GM21360 (cell line): ENCODE measurements at regions not wholly inside any gene's neighbourhood (a gene's known extent, or its start where the extent isn't known, plus 50 kb on each side); places are given as distances from the start of the nearest gene placed in this dataset.

Experiments used
- ATAC-seq: cut with Tn5 transposase; IDR thresholded peaks from one replicate; pipeline ENCODE4 v1.9.1; 2021; ENCODE audit warnings: mild to moderate bottlenecking, moderate library complexity; ENCODE audit not compliant: unreplicated experiment

GRCh38 chr13:111448504-111448903, 128.1 kb downstream of the TEX29 start:
- ATAC-seq = no peak

GRCh38 chr13:111449041-111449440, 128.6 kb downstream of the TEX29 start:
- no peak for ATAC-seq

- ATAC-seq = no peak
Measured at GRCh38 chr13:111451402-111451801, 131.0 kb downstream of the TEX29 start.

- ATAC-seq = no peak
Measured at GRCh38 chr13:111456452-111457230, 136.2 kb downstream of the TEX29 start.

- no peak for ATAC-seq
Measured at GRCh38 chr13:111458001-111458531, 137.6 kb downstream of the TEX29 start.

- no peak for ATAC-seq
Measured at GRCh38 chr13:111458739-111459138, 138.3 kb downstream of the TEX29 start.

- ATAC-seq = no peak
Measured at GRCh38 chr13:111459803-111460547, 139.5 kb downstream of the TEX29 start.

- ATAC-seq = no peak
Measured at GRCh38 chr13:111460548-111461444, 140.4 kb downstream of the TEX29 start.

- no peak for ATAC-seq
Measured at GRCh38 chr13:111461445-111462149, 141.2 kb downstream of the TEX29 start.

- ATAC-seq = no peak
Measured at GRCh38 chr13:111462221-111462764, 141.9 kb downstream of the TEX29 start.

GRCh38 chr13:111462944-111463343, 142.5 kb downstream of the TEX29 start:
- no peak for ATAC-seq

- no peak for ATAC-seq
Measured at GRCh38 chr13:111467111-111467890, 146.9 kb downstream of the TEX29 start.

GRCh38 chr13:111468037-111468959, 147.9 kb downstream of the TEX29 start:
- ATAC-seq = no peak

- no peak for ATAC-seq
Measured at GRCh38 chr13:111469450-111469849, 149.0 kb downstream of the TEX29 start.

GRCh38 chr13:111469916-111470506, 149.6 kb downstream of the TEX29 start:
- ATAC-seq = no peak

GRCh38 chr13:111470933-111471332, 150.5 kb downstream of the TEX29 start:
- no peak for ATAC-seq

- ATAC-seq = no peak
Measured at GRCh38 chr13:111472083-111472482, 151.6 kb downstream of the TEX29 start.
